CD4-positive, alpha-beta T cell treated with Interleukin-15 for 1 hour (primary cell): ENCODE measurements at regions not wholly inside any gene's neighbourhood (a gene's known extent, or its start where the extent isn't known, plus 50 kb on each side); places are given as distances from the start of the nearest gene placed in this dataset.
A peak's percentile ranks its signal among the peaks of the same experiment; 100 is the strongest.
"Not testable (repeated sequence)": the region's sequence is repeated elsewhere in the genome, so short reads cannot be mapped to it uniquely, and the experiment has no call there.

ENCODE experiments used
- DNase-seq: peaks from one replicate; pipeline ENCODE4 v3.0.0-alpha.2; 2020

- no peak for DNase-seq
These were observed 186.1 kb downstream of the ENC1 start for GRCh38 chr5:74454263-74455030.

DNA sequence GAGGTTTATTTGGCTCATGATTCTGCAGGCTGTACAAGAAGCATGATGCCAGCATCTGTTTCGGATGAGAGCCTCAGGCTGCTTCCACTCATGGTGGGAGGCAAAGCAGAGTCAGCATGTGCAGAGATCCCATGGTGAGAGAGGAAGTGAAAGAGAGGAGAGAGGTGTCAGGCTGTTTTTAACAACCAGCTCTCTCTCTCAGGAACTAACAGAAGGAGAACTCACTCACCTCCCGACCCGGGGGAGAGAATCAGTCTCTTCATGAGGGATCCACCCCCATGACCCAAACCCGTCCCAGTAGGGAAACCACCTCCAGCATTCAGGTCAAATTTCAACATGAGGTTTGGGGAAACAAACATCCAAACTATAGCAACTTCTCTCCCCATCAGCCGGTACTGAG is 187.7 kb downstream of the ENC1 start:
- DNase-seq: peak; percentile 73

- no peak for DNase-seq
These were observed 190.4 kb downstream of the ENC1 start for GRCh38 chr5:74450095-74450494.

DNA sequence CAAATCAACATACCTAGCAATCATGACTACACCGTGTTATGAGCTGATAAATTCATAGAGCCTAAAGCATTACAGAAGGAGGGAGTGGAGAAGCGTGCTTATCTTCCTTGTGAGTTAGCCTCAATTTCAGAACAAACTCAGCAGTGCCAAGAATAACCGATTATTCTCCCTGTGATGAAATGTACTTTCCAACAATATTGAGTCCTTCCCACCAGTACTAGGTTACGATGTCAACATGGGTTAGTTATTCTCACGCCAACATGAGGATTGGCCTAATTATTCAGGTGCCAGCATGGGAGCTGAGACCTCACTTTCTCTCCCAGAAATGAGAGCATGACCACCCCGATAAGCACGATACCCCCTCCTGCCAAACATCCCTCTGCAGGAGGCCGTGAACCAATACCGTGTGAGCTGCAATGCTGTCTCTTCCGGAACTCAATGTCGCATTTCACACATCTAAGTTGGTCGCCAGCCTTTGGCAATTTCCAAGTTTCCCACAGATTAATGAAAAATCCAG is 193.7 kb downstream of the ENC1 start:
- DNase-seq: no peak

DNA sequence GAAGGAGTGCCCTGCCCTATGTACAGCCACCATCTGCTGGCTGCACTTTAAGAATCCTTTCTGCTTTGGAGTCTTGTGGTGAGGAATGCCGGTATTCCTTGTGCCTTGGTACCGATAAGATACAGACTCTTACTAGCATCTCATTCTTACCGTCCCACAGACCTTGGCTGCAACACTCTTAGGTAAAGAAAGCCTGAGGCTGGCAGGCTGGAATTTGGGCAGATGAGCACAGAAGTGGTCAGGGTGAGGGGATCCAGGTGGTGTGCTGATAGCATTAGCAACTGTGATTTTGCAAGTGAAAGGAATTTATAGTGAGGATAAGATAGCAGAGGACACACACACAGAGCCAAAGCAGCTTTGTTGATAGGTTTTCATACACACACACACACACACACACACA is 198.1 kb downstream of the ENC1 start:
- no peak for DNase-seq

DNA sequence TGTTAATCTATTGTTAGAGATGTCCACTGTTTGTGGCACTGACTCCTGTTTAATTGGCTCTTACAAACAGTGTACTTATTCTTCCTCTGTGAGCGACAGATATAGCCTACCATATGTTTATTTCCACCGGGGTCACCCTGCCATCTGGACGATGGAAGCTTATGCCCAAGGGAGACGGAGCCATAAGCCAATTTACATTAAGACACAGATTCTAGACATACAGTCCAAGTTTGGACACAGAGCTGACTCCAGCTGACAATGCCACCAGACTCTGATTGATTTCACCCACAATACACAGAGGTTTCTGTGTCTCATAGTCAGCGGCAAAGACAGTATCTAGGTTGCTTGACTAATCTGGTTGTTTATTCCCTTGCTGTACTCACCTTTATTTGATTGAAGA is 198.9 kb downstream of the ENC1 start:
- DNase-seq: no peak

GRCh38 chr5:74440341-74440740 is 200.2 kb downstream of the ENC1 start:
- DNase-seq: no peak

GRCh38 chr5:74437870-74438269 is 202.7 kb downstream of the ENC1 start:
- not testable (repeated sequence) for DNase-seq

- DNase-seq: peak; percentile 17
These were observed 206.4 kb downstream of the ENC1 start for GRCh38 chr5:74433896-74434829.

DNA sequence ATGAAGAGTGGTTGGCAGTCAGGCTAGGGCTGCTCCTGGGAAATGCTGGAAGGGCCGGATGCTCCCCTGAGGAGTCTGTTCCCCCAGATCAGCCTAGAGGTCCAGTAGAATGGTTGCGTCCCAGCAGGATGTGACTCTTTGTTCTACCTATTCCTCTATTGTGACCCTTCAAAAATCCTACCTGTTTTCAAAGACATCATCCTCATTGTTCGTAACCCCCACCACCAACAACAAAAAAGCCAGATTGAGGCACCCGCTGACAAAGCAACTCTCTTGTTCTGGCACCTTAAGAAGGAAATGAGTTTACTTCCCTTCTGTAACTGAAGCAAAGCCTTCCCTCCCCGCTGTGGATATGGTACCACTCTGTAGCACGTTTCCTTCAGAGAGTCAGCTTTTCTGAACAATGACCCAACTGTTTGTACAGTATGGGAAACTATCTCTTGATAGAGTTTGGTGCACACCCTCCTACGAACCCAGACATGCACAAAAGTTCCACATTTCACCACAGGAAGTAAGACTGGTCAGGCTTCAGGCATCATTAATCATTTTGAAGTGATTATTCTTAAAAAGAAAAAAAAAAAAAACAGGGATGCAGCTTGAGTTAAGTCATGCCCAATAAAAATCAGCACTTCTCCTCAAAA is 207.2 kb downstream of the ENC1 start:
- peak; percentile 21 for DNase-seq

DNA sequence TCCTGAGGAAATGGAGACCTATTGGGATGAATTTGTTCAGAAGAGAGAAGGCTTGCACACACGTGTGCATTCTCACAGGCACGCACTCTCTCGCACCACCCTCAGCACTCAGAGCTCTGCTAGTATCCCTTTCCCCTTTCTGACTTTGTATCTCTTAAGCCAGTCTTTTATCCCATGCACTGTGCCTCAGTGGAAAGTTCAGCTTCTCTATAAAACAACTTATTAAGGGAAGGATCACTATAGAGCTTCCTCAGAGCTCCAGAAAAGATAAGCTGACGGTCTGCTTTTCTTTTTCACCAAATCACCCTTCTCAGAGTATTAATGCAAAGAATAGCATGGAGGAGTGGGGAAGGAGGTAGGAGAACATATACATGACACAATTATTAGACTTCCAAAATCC is 207.8 kb downstream of the ENC1 start:
- no peak for DNase-seq

DNA sequence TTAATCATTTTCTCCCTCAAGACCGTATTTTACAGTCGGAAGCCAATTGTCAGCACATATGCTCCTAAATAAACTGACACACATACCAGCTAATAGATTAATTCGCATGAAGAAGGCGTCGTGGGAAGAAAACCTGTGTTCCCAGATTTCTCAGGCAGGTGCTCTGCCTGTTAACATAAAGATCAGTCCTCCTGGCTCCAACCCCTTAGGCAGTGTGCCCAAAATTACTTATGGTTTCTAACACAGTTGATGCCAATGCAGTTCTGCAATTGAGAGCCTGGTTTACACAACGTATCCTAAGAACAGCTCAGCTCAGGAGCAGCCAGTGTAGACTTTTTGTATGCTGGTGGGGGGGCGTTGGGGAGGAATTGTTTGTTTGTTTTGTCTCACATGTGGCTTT is 208.3 kb downstream of the ENC1 start:
- DNase-seq: no peak

GRCh38 chr5:74431290-74431669 is 209.2 kb downstream of the ENC1 start:
- no peak for DNase-seq

DNA sequence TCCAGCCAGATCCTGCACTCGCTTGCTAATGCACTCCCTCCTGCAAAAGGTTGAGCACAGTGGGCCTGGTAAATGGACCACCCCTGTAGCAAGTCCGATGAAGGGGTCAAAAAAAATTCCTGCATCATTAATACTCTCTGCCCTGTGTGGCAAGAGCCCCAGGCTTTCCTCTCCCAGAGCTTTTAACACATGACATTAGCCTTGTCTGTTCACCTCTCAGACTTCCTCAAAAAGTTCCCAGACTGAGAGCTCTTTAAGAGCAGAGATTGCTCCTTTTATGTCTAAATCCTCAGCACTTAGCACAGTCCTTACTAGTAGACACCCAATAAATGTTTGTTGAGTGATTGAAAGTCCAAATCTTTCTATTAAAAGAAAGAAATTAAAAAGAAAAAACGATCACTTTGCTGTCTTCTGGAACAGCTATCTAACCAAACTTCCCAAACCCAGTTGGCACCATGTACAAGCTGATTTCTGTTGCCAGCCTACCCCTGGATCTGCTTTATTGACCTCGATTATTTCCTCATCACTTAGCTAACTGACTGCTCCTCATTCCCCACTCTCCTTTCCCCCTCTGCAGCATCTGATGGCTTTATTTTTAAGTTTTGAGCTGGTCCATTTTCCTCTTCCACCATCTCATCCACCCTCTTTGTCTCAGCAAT is 209.8 kb downstream of the ENC1 start:
- DNase-seq: no peak

DNA sequence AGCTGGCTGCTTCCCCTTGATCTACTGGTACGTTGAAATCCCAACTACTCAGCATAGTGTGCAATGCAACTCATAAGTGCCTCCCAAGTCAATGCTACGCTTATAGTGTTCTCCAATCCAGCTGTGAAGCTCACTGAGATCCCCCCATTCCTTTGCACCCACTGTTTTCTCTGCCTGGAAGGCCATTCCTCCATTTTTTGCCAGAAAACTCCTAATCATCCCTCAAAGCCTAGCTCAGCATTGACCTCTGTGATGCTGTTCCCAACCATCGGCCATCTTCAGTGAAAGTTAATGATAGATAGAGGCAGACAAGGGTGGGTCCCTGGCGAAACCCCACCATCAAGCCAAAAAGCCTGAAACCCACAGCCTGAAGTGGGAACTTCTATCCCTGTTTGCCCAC is 211.0 kb downstream of the ENC1 start:
- no peak for DNase-seq

DNA sequence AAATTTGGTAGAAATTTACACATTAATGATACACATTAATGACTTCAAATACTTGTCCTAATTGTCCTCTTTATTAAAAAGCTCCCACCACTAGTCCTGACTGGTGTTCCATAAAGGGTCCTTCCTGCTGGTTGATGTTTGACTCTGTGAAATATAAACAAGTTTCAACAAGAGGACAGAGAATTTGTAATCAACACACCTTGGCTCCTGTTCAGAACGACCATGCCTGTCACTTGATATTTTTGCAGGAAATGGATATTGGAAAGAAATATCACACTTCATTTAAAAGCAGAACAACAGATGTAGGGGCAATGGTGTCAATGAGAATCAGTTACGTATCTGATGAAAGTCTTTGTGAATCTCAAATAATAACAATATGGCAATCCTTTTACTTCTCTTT is 211.7 kb downstream of the ENC1 start:
- no peak for DNase-seq

DNA sequence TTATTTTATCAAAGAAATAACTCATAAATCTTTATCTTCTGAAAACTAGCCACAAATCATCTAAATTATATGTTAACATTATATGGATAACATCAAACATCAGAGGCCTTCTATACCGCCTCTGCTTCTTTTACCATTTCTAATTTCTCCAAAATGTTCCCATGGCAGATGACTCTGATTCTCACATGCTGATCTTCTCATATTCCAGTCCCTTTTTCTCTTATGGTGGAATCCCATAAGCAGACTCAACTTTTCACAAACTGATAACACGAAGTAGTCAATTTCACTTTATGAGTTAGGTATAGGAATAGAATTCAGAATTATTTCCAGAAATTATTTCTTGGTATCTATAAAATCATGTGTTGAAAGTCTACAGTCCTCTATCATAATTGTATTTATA is 212.3 kb downstream of the ENC1 start:
- no peak for DNase-seq

- DNase-seq: no peak
These were observed 214.0 kb downstream of the ENC1 start for GRCh38 chr5:74426506-74426905.

GRCh38 chr5:74424162-74424868 is 216.2 kb downstream of the ENC1 start:
- DNase-seq: no peak

DNA sequence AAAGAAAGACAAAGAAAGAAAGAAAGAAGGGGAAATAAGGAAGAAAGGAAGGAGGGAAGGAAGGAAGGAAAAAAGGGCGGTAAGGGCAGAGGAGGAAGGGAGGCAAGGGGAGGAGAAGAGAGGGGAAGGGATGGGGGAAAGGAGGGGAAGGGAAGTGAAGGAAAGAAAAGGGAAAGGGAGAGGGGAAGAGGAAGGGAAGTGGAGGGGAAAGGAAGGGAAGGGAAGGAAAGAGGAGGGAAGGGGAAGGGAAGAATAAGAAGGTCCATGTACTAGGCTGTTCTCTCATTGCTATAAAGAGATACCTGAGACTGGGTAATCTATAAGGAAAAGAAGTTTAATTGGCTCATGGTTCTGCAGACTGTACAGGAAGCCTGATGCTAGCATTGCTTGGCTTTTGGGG is 217.1 kb downstream of the ENC1 start:
- DNase-seq: no peak

GRCh38 chr5:74422671-74423070 is 217.9 kb downstream of the ENC1 start:
- no peak for DNase-seq

- no peak for DNase-seq
These were observed 218.5 kb downstream of the ENC1 start for GRCh38 chr5:74422030-74422429.
